Neural crest cell (in vitro differentiated cells): ENCODE measurements at regions not wholly inside any gene's neighbourhood (a gene's known extent, or its start where the extent isn't known, plus 50 kb on each side); places are given as distances from the start of the nearest gene placed in this dataset.

Experiments
- DNase-seq: peaks from one replicate; pipeline ENCODE4 v3.0.0; 2021; ENCODE audit warnings: low read depth, mixed read lengths, low spot score
- H3K27ac Mint-ChIP-seq: one replicate; pipeline ENCODE4 v1.8.0; 2021; ENCODE audit warnings: mild to moderate bottlenecking, mixed read lengths; ENCODE audit not compliant: unreplicated experiment
- H3K27me3 Mint-ChIP-seq: 2 replicates; pipeline ENCODE4 v1.8.0; 2021; ENCODE audit warnings: low read depth, mild to moderate bottlenecking, mixed read lengths
- H3K36me3 Mint-ChIP-seq: 2 replicates; pipeline ENCODE4 v1.8.0; 2021; ENCODE audit warnings: low read depth, mild to moderate bottlenecking, mixed read lengths
- H3K4me1 Mint-ChIP-seq: 2 replicates; pipeline ENCODE4 v1.8.0; 2021; ENCODE audit warnings: mixed read lengths
- H3K4me3 Mint-ChIP-seq: one replicate; pipeline ENCODE4 v1.8.0; 2021; ENCODE audit warnings: mild to moderate bottlenecking, mixed read lengths
- H3K9me3 Mint-ChIP-seq: 2 replicates; pipeline ENCODE4 v1.8.0; 2021; ENCODE audit warnings: mixed read lengths
- TF ChIP-seq, protein P1 (sequence below): fragments of 200-600 bp; sonication (generic); conservative IDR thresholded peaks from 2 replicates; pipeline ENCODE4 v1.5.0; 2021; ENCODE audit warnings: antibody characterized with exemption, mild to moderate bottlenecking

- H3K4me3 Mint-ChIP-seq, result no peak overlapping the region
- no peaks in the 10 kb centered on the region for H3K27me3 Mint-ChIP-seq
- no peak for DNase-seq
- peaks cover 4% of the 10 kb centered on the region for H3K36me3 Mint-ChIP-seq
- TF ChIP-seq, protein P1, sequence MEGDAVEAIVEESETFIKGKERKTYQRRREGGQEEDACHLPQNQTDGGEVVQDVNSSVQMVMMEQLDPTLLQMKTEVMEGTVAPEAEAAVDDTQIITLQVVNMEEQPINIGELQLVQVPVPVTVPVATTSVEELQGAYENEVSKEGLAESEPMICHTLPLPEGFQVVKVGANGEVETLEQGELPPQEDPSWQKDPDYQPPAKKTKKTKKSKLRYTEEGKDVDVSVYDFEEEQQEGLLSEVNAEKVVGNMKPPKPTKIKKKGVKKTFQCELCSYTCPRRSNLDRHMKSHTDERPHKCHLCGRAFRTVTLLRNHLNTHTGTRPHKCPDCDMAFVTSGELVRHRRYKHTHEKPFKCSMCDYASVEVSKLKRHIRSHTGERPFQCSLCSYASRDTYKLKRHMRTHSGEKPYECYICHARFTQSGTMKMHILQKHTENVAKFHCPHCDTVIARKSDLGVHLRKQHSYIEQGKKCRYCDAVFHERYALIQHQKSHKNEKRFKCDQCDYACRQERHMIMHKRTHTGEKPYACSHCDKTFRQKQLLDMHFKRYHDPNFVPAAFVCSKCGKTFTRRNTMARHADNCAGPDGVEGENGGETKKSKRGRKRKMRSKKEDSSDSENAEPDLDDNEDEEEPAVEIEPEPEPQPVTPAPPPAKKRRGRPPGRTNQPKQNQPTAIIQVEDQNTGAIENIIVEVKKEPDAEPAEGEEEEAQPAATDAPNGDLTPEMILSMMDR, result no peak
- peaks cover 6% of the 10 kb centered on the region for H3K9me3 Mint-ChIP-seq
- no peak overlapping the region for H3K27ac Mint-ChIP-seq
- no peaks in the 10 kb centered on the region for H3K4me1 Mint-ChIP-seq
Measured at GRCh38 chr4:83989835-83990234, 453.9 kb downstream of the GPAT3 start.

- H3K4me3 Mint-ChIP-seq, result no peak overlapping the region
- no peaks in the 10 kb centered on the region for H3K4me1 Mint-ChIP-seq
- TF ChIP-seq, protein P1, result no peak
- no peak overlapping the region for H3K27ac Mint-ChIP-seq
- H3K36me3 Mint-ChIP-seq, result no peaks in the 10 kb centered on the region
- no peak for DNase-seq
- peaks cover 5% of the 10 kb centered on the region for H3K9me3 Mint-ChIP-seq
- H3K27me3 Mint-ChIP-seq, result no peaks in the 10 kb centered on the region
Measured at GRCh38 chr4:83981156-83981555, 445.2 kb downstream of the GPAT3 start.

DNA sequence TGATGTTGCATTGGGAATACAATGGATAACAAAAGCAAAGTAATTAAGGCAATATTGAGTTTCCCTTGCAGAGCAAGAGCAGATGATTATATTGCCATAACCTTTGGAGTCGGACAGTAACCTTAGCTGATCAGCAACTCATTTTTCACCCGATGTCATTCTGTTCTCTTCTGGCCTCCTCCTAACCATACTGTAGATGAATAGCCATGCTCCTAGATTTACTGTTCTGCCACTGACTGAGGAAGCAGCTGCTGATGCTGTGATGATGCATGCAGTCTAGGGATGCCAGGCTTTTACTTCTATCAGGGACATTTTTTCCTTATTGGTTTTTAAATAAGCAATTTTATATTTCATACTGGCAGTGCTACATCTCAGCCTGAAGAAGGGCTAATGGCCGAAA lies 443.9 kb downstream of the GPAT3 start:
- H3K27ac Mint-ChIP-seq, result no peak overlapping the region
- no peaks in the 10 kb centered on the region for H3K27me3 Mint-ChIP-seq
- H3K4me1 Mint-ChIP-seq, result no peaks in the 10 kb centered on the region
- no peaks in the 10 kb centered on the region for H3K36me3 Mint-ChIP-seq
- TF ChIP-seq, protein P1, result no peak
- no peak overlapping the region for H3K4me3 Mint-ChIP-seq
- no peak for DNase-seq
- H3K9me3 Mint-ChIP-seq, result peaks cover 5% of the 10 kb centered on the region

DNA sequence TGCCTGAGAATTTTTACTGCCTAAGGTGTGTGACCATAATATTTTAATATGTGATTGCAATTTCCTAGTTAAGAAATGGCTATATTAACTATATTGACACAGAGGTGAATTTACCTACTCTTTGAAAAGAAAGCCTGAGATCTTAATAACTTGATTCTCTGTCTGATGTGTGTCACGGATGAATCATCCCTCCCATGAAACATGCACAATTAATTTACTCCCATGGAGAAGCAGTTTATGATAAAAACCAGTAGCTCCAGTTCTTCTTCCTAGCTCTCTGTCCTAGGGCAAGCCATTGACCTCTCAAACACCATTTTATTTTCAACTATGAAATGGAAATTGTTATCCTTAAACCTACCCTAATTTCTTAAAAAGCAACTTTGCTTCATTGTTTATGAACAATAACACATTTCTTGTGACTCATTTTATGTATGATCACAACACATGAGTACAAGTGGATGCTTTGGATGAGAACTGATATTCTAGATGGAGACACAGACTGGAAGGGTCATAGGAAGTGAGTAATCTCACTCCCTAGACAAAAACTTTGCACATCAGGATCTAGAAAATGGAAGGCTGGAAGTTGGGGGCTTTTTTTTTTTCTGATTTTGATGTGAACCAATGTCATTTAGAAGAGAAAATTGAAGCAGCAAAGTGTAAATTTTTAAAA lies 438.3 kb downstream of the GPAT3 start:
- Mint-ChIP-seq H3K4me1 (no peaks in the 10 kb centered on the region), H3K9me3 (no peaks in the 10 kb centered on the region), H3K27ac (no peak overlapping the region), H3K27me3 (no peaks in the 10 kb centered on the region), H3K4me3 (no peak overlapping the region), H3K36me3 (no peaks in the 10 kb centered on the region)
- DNase-seq, result no peak
- TF ChIP-seq, protein P1, result no peak

DNA sequence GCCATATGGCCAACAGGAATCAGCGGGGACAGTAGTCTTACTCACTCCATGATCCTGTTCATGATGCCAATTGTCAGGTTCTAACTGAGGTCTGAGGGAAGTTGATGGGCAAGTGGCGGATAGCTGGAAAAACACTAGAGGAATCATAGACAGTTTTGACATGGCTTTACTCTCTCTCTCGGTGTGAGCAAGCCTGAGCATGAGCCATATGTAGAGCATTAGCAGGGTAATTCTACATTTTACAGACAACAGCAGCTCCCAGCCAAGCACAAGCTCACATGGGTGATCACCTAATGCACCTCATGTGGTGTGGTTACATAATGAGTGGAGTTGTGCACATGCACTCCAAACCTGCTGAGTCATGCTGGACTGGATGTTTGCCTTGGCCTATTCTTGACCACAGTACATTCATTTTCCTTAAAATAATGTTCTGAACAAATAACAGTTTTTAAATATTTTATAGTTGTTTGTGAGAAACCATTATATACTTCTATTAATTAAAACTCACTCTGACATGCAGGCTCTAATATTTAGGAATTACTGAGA lies 429.2 kb downstream of the GPAT3 start:
- H3K4me3 Mint-ChIP-seq, result no peak overlapping the region
- peaks cover 4% of the 10 kb centered on the region for H3K36me3 Mint-ChIP-seq
- no peak for DNase-seq
- no peaks in the 10 kb centered on the region for H3K4me1 Mint-ChIP-seq
- TF ChIP-seq, protein P1, result no peak
- H3K27ac Mint-ChIP-seq, result no peak overlapping the region
- H3K27me3 Mint-ChIP-seq, result no peaks in the 10 kb centered on the region
- peaks cover 2% of the 10 kb centered on the region for H3K9me3 Mint-ChIP-seq
